ENCODE measurements at regions not wholly inside any gene's neighbourhood (a gene's known extent, or its start where the extent isn't known, plus 50 kb on each side); places are given as distances from the start of the nearest gene placed in this dataset.
A peak's percentile ranks its signal among the peaks of the same experiment; 100 is the strongest.

GRCh38 chr9:78691542-78691941, 394.6 kb downstream of the PSAT1 start:
- no peaks in the 10 kb centered on the region for H3K4me1 ChIP-seq
- H3K27me3 ChIP-seq = peaks cover 0 to 8% (median 0%) of the 10 kb centered on the region in 3 donors
- no peaks in the 10 kb centered on the region for H3K9me3 ChIP-seq
- DNase-seq = no peak
- 60 to 75% (median 70%) methylated on average over 2 of the region's 2 CpGs for WGBS, 5 donors
- H3K36me3 ChIP-seq = no peaks in the 10 kb centered on the region
- no peak overlapping the region for H3K4me3 ChIP-seq
- TF ChIP-seq POLR2A (IDR thresholded peaks at IDR 0.05) (no peak), EP300 (IDR thresholded peaks at IDR 0.05) (no peak), POLR2AphosphoS5 (IDR thresholded peaks at IDR 0.05) (no peak), CTCF (IDR thresholded peaks at IDR 0.05) (no peak)
- no peak overlapping the region for H3K27ac ChIP-seq
- intact Hi-C loops (cut with DNase I; ENCODE audit: low total_unique reads) = no loop called here

DNA sequence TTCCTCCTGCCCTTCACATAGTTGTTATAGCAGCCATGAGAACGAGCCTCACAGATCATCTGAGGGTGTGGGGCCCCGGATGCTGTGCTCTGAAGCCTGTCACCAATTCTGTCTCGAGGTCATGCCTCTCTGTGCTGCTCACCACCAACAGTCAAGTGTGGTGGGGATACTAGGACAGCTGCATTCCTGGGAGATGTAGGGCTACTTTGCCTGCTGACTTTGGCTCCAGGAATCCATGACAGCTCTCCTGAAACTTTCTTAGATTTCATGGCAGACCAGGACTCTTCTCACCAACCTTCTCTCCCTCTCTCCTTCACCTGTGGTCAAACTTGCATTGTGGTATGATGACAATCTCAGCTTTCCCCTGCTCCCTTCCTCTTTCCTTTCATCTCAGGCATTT, 395.9 kb downstream of the PSAT1 start:
- H3K4me1 ChIP-seq = no peaks in the 10 kb centered on the region
- H3K27ac ChIP-seq = no peak overlapping the region
- peaks cover 0 to 8% (median 0%) of the 10 kb centered on the region in 3 donors for H3K27me3 ChIP-seq
- H3K4me3 ChIP-seq = no peak overlapping the region
- TF ChIP-seq CTCF (IDR thresholded peaks at IDR 0.05) = no peak
- TF ChIP-seq EP300 (IDR thresholded peaks at IDR 0.05) = no peak
- TF ChIP-seq POLR2AphosphoS5 (IDR thresholded peaks at IDR 0.05) = no peak
- no peak for TF ChIP-seq POLR2A (IDR thresholded peaks at IDR 0.05)
- no peaks in the 10 kb centered on the region for H3K9me3 ChIP-seq
- 57 to 74% (median 63%) methylated on average over 3 of the region's 3 CpGs for WGBS, 5 donors
- no peak for DNase-seq
- H3K36me3 ChIP-seq = no peaks in the 10 kb centered on the region
- intact Hi-C loops (cut with DNase I; ENCODE audit: low total_unique reads) = no loop called here

DNA sequence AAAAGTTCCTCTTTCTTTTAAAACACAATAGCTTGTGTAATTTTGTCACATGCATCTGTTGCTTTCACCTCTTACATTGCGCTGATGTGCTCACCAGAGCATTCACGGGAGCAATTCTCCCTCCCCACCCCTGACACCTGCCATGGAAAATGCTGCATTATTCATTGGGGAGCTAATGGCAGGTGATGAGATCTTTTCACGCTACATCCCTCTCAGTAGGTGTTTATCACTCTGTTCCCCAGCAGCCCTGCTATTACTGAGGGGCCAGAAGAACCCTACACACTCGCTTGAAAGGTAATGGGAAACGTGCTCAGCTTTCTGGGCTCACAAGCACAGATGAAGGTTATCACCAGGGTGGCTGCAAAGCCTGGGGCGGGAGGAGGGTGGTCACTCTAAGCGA, 398.0 kb downstream of the PSAT1 start:
- no peaks in the 10 kb centered on the region for H3K36me3 ChIP-seq
- peak in 1 of 2 donors; percentile 39 for DNase-seq
- H3K27ac ChIP-seq = no peak overlapping the region
- TF ChIP-seq EP300 (IDR thresholded peaks at IDR 0.05) (no peak), POLR2A (IDR thresholded peaks at IDR 0.05) (no peak), POLR2AphosphoS5 (IDR thresholded peaks at IDR 0.05) (no peak), CTCF (IDR thresholded peaks at IDR 0.05) (no peak)
- no peak overlapping the region for H3K4me3 ChIP-seq
- no peaks in the 10 kb centered on the region for H3K4me1 ChIP-seq
- intact Hi-C loops (cut with DNase I; ENCODE audit: low total_unique reads) = no loop called here
- 55 to 69% (median 63%) methylated on average over 7 of the region's 7 CpGs for WGBS, 5 donors
- H3K27me3 ChIP-seq = peaks cover 0 to 8% (median 0%) of the 10 kb centered on the region in 3 donors
- no peaks in the 10 kb centered on the region for H3K9me3 ChIP-seq

- WGBS, 5 donors = 32 to 34% (median 33%) methylated on average over 5 of the region's 5 CpGs
- Histone ChIP-seq H3K9me3 (no peaks in the 10 kb centered on the region), H3K4me3 (no peak overlapping the region), H3K27ac (no peak overlapping the region), H3K4me1 (no peaks in the 10 kb centered on the region), H3K36me3 (no peaks in the 10 kb centered on the region), H3K27me3 (peaks cover 0 to 8% (median 0%) of the 10 kb centered on the region in 3 donors)
- no peak for DNase-seq
- TF ChIP-seq POLR2A (IDR thresholded peaks at IDR 0.05) (no peak), CTCF (IDR thresholded peaks at IDR 0.05) (no peak), EP300 (IDR thresholded peaks at IDR 0.05) (no peak), POLR2AphosphoS5 (IDR thresholded peaks at IDR 0.05) (no peak)
- intact Hi-C loops (cut with DNase I; ENCODE audit: low total_unique reads) = no loop called here
Measured at GRCh38 chr9:78695519-78695918, 398.6 kb downstream of the PSAT1 start.

Data from stomach (tissue), 8 donors.